HEK293 (cell line): ENCODE measurements at regions not wholly inside any gene's neighbourhood (a gene's known extent, or its start where the extent isn't known, plus 50 kb on each side); places are given as distances from the start of the nearest gene placed in this dataset.

ENCODE experiments used
- CTCF ChIA-PET: fragments of 350-600 bp; formaldehyde crosslinking; extraction: SDS; loops from one replicate; lab custom pipeline; 2021; ENCODE audit warnings: antibody characterized with exemption; lab: Yijun Ruan, JAX
- POLR2A ChIA-PET: fragments of 300-600 bp; formaldehyde crosslinking; extraction: SDS; loops from one replicate; lab custom pipeline; 2020; ENCODE audit warnings: antibody characterized with exemption, inconsistent platforms; lab: Yijun Ruan, JAX
- H3K27ac ChIP-seq: fragments of 200-500 bp; sonication (Bioruptor generic); 2 replicates; pipeline ENCODE4 v1.5.1; 2014; ENCODE audit warnings: low read depth, low read length, control low read depth, inconsistent platforms; ENCODE audit errors: extremely low read depth
- H3K36me3 ChIP-seq, 2 experiments: fragments of 200-500 bp in 1 of 2; sonication (Bioruptor generic) in 1 of 2; 1 replicate in 1 of 2; 2 replicates in 1 of 2; pipeline ENCODE4 v1.5.1; 2014 to 2017; ENCODE audit warnings: inconsistent platforms in 2 of 2, low read length in 2 of 2; ENCODE audit not compliant: control insufficient read depth in 2 of 2, insufficient read depth in 1 of 2
- H3K4me1 ChIP-seq: fragments of 200-500 bp; sonication (Bioruptor generic); 2 replicates; pipeline ENCODE4 v1.5.1; 2014; ENCODE audit warnings: mild to moderate bottlenecking, low read length, inconsistent platforms; ENCODE audit not compliant: control insufficient read depth, insufficient read depth
- H3K4me3 ChIP-seq: 2 replicates; pipeline ENCODE4 v1.5.1; 2011; ENCODE audit warnings: low read depth, mild to moderate bottlenecking, control low read depth, low read length, moderate library complexity
- H3K9me3 ChIP-seq: fragments of 200-500 bp; sonication (Bioruptor generic); 2 replicates; pipeline ENCODE4 v1.5.1; 2014; ENCODE audit warnings: low read depth, low read length, inconsistent platforms; ENCODE audit not compliant: control insufficient read depth, insufficient read depth
- EGR2 ChIP-seq: fragments of 450-650 bp; formaldehyde crosslinking; IDR thresholded peaks from 2 replicates; pipeline ENCODE4 v1.5.1; 2016; ENCODE audit warnings: low read depth, missing biosample characterization, missing genetic modification characterization
- GFI1B ChIP-seq: fragments of 450-650 bp; formaldehyde crosslinking; IDR thresholded peaks from 2 replicates; pipeline ENCODE4 v1.5.1; 2016; ENCODE audit warnings: missing biosample characterization, missing genetic modification characterization
- GLI4 ChIP-seq: fragments of 450-650 bp; formaldehyde crosslinking; IDR thresholded peaks from 2 replicates; pipeline ENCODE4 v1.5.1; 2016; ENCODE audit warnings: missing biosample characterization, missing genetic modification characterization
- KLF16 ChIP-seq: fragments of 450-650 bp; formaldehyde crosslinking; IDR thresholded peaks from 2 replicates; pipeline ENCODE4 v1.5.1; 2017; ENCODE audit warnings: missing biosample characterization, missing genetic modification characterization
- KLF7 ChIP-seq: fragments of 450-650 bp; formaldehyde crosslinking; IDR thresholded peaks from 2 replicates; pipeline ENCODE4 v1.5.1; 2016; ENCODE audit warnings: missing biosample characterization, missing genetic modification characterization, borderline replicate concordance
- KLF9 ChIP-seq: fragments of 450-650 bp; formaldehyde crosslinking; IDR thresholded peaks from 2 replicates; pipeline ENCODE4 v1.5.1; 2016; ENCODE audit warnings: missing biosample characterization, missing genetic modification characterization, low read depth
- PATZ1 ChIP-seq: fragments of 450-650 bp; formaldehyde crosslinking; IDR thresholded peaks from 2 replicates; pipeline ENCODE4 v1.5.1; 2016; ENCODE audit warnings: missing biosample characterization, missing genetic modification characterization
- PBX3 ChIP-seq: sonication (generic); formaldehyde crosslinking; IDR thresholded peaks from 2 replicates; pipeline ENCODE4 v1.8.1; 2022; ENCODE audit warnings: mild to moderate bottlenecking, moderate library complexity, missing genetic modification reagents
- PRDM1 ChIP-seq: fragments of 450-650 bp; formaldehyde crosslinking; IDR thresholded peaks from 2 replicates; pipeline ENCODE4; 2016; ENCODE audit warnings: missing biosample characterization, missing genetic modification characterization
- SALL2 ChIP-seq: fragments of 450-650 bp; formaldehyde crosslinking; IDR thresholded peaks from 2 replicates; pipeline ENCODE4 v1.5.0; 2017; ENCODE audit warnings: missing biosample characterization, mild to moderate bottlenecking, missing genetic modification characterization, borderline replicate concordance
- SETDB1 ChIP-seq: IDR thresholded peaks from one replicate; pipeline ENCODE4 v1.6.1; 2017; ENCODE audit warnings: mild to moderate bottlenecking, low read length, moderate library complexity, mixed read lengths; ENCODE audit not compliant: insufficient read length
- TCF7L2 ChIP-seq: IDR thresholded peaks from 2 replicates; pipeline ENCODE4 v1.6.1; 2011; ENCODE audit warnings: low read depth, mild to moderate bottlenecking, inconsistent platforms, low read length, moderate library complexity, borderline replicate concordance
- WT1 ChIP-seq: fragments of 450-650 bp; formaldehyde crosslinking; IDR thresholded peaks from 2 replicates; pipeline ENCODE4 v1.5.1; 2016; ENCODE audit warnings: missing biosample characterization, missing genetic modification characterization
- ZNF138 ChIP-seq: fragments of 450-650 bp; formaldehyde crosslinking; IDR thresholded peaks from 2 replicates; pipeline ENCODE4 v1.5.1; 2016; ENCODE audit warnings: missing biosample characterization, missing genetic modification characterization, borderline replicate concordance
- ZNF248 ChIP-seq: fragments of 450-650 bp; formaldehyde crosslinking; IDR thresholded peaks from 2 replicates; pipeline ENCODE4 v1.5.1; 2017; ENCODE audit warnings: missing biosample characterization, missing genetic modification characterization
- ZNF530 ChIP-seq: fragments of 450-650 bp; formaldehyde crosslinking; IDR thresholded peaks from 2 replicates; pipeline ENCODE4 v1.5.1; 2016; ENCODE audit warnings: low read depth, missing biosample characterization, missing genetic modification characterization
- ZNF580 ChIP-seq: fragments of 450-650 bp; formaldehyde crosslinking; IDR thresholded peaks from 2 replicates; pipeline ENCODE4 v1.5.1; 2016; ENCODE audit warnings: missing biosample characterization, missing genetic modification characterization
- ZNF701 ChIP-seq: fragments of 450-650 bp; formaldehyde crosslinking; IDR thresholded peaks from 2 replicates; pipeline ENCODE4 v1.5.1; 2016; ENCODE audit warnings: missing biosample characterization, missing genetic modification characterization
- ZXDB ChIP-seq: fragments of 450-650 bp; formaldehyde crosslinking; IDR thresholded peaks from 2 replicates; pipeline ENCODE4 v1.5.1; 2016; ENCODE audit warnings: missing biosample characterization, missing genetic modification characterization
- TF ChIP-seq, protein P1 (sequence below): fragments of 450-650 bp; formaldehyde crosslinking; conservative IDR thresholded peaks from 2 replicates; pipeline ENCODE4 v1.5.1; 2016; ENCODE audit warnings: low read depth, missing biosample characterization, missing genetic modification characterization
- TF ChIP-seq, protein P2 (sequence below): fragments of 450-650 bp; formaldehyde crosslinking; IDR thresholded peaks from 2 replicates; pipeline ENCODE4 v1.5.1; 2017; ENCODE audit warnings: missing biosample characterization, missing genetic modification characterization
- TF ChIP-seq, protein P3 (sequence below): fragments of 450-650 bp; formaldehyde crosslinking; IDR thresholded peaks from 2 replicates; pipeline ENCODE4 v1.5.1; 2016; ENCODE audit warnings: missing biosample characterization, missing genetic modification characterization
- TF ChIP-seq, protein P4 (sequence below): fragments of 450-650 bp; formaldehyde crosslinking; IDR thresholded peaks from 2 replicates; pipeline ENCODE4 v1.5.1; 2016; ENCODE audit warnings: missing biosample characterization, missing genetic modification characterization

- Histone ChIP-seq H3K9me3 (no peaks in the 10 kb centered on the region), H3K4me1 (no peaks in the 10 kb centered on the region), H3K4me3 (no peak overlapping the region), H3K36me3 (no peaks in the 10 kb centered on the region), H3K27ac (no peak overlapping the region)
- TF ChIP-seq ZNF701 (no peak), PRDM1 (tag by site-specific recombination) (no peak), TCF7L2 (no peak), ZNF530 (tag by site-specific recombination) (no peak), ZXDB (tag by site-specific recombination) (no peak), SALL2 (tag by site-specific recombination) (no peak), GLI4 (tag by site-specific recombination) (no peak), WT1 (tag by site-specific recombination) (no peak), ZNF248 (no peak), EGR2 (tag by site-specific recombination) (no peak), GFI1B (tag by site-specific recombination) (no peak)
- TF ChIP-seq, protein P1, sequence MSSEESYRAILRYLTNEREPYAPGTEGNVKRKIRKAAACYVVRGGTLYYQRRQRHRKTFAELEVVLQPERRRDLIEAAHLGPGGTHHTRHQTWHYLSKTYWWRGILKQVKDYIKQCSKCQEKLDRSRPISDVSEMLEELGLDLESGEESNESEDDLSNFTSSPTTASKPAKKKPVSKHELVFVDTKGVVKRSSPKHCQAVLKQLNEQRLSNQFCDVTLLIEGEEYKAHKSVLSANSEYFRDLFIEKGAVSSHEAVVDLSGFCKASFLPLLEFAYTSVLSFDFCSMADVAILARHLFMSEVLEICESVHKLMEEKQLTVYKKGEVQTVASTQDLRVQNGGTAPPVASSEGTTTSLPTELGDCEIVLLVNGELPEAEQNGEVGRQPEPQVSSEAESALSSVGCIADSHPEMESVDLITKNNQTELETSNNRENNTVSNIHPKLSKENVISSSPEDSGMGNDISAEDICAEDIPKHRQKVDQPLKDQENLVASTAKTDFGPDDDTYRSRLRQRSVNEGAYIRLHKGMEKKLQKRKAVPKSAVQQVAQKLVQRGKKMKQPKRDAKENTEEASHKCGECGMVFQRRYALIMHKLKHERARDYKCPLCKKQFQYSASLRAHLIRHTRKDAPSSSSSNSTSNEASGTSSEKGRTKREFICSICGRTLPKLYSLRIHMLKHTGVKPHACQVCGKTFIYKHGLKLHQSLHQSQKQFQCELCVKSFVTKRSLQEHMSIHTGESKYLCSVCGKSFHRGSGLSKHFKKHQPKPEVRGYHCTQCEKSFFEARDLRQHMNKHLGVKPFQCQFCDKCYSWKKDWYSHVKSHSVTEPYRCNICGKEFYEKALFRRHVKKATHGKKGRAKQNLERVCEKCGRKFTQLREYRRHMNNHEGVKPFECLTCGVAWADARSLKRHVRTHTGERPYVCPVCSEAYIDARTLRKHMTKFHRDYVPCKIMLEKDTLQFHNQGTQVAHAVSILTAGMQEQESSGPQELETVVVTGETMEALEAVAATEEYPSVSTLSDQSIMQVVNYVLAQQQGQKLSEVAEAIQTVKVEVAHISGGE = no peak
- TF ChIP-seq, protein P2, sequence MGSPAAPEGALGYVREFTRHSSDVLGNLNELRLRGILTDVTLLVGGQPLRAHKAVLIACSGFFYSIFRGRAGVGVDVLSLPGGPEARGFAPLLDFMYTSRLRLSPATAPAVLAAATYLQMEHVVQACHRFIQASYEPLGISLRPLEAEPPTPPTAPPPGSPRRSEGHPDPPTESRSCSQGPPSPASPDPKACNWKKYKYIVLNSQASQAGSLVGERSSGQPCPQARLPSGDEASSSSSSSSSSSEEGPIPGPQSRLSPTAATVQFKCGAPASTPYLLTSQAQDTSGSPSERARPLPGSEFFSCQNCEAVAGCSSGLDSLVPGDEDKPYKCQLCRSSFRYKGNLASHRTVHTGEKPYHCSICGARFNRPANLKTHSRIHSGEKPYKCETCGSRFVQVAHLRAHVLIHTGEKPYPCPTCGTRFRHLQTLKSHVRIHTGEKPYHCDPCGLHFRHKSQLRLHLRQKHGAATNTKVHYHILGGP = no peak
- CTCF ChIA-PET = no interaction called here
- POLR2A ChIA-PET = no interaction called here
Measured at GRCh38 chr13:33637978-33638743, 179.8 kb upstream of the RFC3 start.

GRCh38 chr13:33639158-33639557 is 178.8 kb upstream of the RFC3 start:
- Histone ChIP-seq H3K4me1 (no peaks in the 10 kb centered on the region), H3K27ac (no peak overlapping the region), H3K4me3 (no peak overlapping the region), H3K36me3 (no peaks in the 10 kb centered on the region), H3K9me3 (no peaks in the 10 kb centered on the region)
- POLR2A ChIA-PET = no interaction called here
- CTCF ChIA-PET = no interaction called here
- TF ChIP-seq KLF16 (tag by site-specific recombination) (no peak), PATZ1 (tag by site-specific recombination) (no peak), KLF9 (tag by site-specific recombination) (no peak), ZXDB (tag by site-specific recombination) (no peak), KLF7 (no peak), PBX3 (CRISPR knock-in tag) (no peak), ZNF138 (no peak), ZNF580 (tag by site-specific recombination) (no peak), SETDB1 (no peak)
- TF ChIP-seq, protein P3, sequence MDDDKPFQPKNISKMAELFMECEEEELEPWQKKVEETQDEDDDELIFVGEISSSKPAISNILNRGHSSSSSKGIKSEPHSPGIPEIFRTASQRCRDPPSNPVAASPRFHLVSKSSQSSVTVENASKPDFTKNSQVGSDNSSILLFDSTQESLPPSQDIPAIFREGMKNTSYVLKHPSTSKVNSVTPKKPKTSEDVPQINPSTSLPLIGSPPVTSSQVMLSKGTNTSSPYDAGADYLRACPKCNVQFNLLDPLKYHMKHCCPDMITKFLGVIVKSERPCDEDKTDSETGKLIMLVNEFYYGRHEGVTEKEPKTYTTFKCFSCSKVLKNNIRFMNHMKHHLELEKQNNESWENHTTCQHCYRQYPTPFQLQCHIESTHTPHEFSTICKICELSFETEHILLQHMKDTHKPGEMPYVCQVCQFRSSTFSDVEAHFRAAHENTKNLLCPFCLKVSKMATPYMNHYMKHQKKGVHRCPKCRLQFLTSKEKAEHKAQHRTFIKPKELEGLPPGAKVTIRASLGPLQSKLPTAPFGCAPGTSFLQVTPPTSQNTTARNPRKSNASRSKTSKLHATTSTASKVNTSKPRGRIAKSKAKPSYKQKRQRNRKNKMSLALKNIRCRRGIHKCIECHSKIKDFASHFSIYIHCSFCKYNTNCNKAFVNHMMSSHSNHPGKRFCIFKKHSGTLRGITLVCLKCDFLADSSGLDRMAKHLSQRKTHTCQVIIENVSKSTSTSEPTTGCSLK (tag by site-specific recombination) = no peak
- TF ChIP-seq, protein P4, sequence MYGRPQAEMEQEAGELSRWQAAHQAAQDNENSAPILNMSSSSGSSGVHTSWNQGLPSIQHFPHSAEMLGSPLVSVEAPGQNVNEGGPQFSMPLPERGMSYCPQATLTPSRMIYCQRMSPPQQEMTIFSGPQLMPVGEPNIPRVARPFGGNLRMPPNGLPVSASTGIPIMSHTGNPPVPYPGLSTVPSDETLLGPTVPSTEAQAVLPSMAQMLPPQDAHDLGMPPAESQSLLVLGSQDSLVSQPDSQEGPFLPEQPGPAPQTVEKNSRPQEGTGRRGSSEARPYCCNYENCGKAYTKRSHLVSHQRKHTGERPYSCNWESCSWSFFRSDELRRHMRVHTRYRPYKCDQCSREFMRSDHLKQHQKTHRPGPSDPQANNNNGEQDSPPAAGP (tag by site-specific recombination) = no peak
